ENCODE measurements at regions not wholly inside any gene's neighbourhood (a gene's known extent, or its start where the extent isn't known, plus 50 kb on each side); places are given as distances from the start of the nearest gene placed in this dataset.
A peak's percentile ranks its signal among the peaks of the same experiment; 100 is the strongest.
"Not testable (repeated sequence)": the region's sequence is repeated elsewhere in the genome, so short reads cannot be mapped to it uniquely, and the experiment has no call there.

DNA sequence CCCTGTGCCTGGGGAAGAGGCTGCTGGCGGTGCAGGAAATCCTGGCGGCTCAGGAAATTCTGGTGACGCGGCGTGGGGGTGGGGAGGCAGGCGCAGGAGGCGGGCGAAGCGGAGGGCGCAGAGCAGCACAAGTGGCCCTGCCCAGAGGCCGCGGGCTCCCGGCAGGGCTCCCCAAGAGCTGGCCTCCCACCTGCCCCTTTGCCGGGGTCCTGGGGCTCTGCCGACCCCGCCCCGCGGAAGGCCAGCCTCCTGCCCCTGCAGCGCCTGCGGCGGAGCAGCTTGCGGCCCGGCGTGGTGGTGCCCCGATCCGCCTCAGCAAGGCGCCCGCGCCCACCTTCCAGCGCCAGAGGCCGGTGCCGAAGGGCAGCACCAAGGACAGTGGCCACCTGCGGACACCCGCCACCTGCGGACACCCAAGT, 100.2 kb upstream of the OR4C13 start:
- intact Hi-C loops (cut with DNase I), result no loop called here
- Histone ChIP-seq H3K36me3 (ENCODE audit: control insufficient read depth in 2 of 3, insufficient read depth in 3 of 3, low read length in 3 of 3) (no peaks in the 10 kb centered on the region), H3K4me1 (ENCODE audit: control insufficient read depth in 2 of 3, insufficient read depth in 2 of 3, low read depth in 1 of 3, low read length in 3 of 3) (no peaks in the 10 kb centered on the region), H3K9ac (ENCODE audit: low read length in 3 of 3) (no peak overlapping the region), H3K9me3 (ENCODE audit: control insufficient read depth in 2 of 3, insufficient read depth in 1 of 3, low read length in 3 of 3) (no peaks in the 10 kb centered on the region), H3K27ac (ENCODE audit: low read depth in 2 of 2, low read length in 2 of 2) (no peak overlapping the region), H3K4me3 (ENCODE audit: low read length in 3 of 3) (no peak overlapping the region), H3K27me3 (ENCODE audit: control insufficient read depth, insufficient read depth, low read length) (no peaks in the 10 kb centered on the region)
- no peak for FAIRE-seq
- no peak for DNase-seq
- TF ChIP-seq, protein P1, sequence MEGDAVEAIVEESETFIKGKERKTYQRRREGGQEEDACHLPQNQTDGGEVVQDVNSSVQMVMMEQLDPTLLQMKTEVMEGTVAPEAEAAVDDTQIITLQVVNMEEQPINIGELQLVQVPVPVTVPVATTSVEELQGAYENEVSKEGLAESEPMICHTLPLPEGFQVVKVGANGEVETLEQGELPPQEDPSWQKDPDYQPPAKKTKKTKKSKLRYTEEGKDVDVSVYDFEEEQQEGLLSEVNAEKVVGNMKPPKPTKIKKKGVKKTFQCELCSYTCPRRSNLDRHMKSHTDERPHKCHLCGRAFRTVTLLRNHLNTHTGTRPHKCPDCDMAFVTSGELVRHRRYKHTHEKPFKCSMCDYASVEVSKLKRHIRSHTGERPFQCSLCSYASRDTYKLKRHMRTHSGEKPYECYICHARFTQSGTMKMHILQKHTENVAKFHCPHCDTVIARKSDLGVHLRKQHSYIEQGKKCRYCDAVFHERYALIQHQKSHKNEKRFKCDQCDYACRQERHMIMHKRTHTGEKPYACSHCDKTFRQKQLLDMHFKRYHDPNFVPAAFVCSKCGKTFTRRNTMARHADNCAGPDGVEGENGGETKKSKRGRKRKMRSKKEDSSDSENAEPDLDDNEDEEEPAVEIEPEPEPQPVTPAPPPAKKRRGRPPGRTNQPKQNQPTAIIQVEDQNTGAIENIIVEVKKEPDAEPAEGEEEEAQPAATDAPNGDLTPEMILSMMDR (IDR thresholded peaks at IDR 0.05; ENCODE audit: borderline replicate concordance, extremely low read depth, insufficient read depth), result no peak

DNA sequence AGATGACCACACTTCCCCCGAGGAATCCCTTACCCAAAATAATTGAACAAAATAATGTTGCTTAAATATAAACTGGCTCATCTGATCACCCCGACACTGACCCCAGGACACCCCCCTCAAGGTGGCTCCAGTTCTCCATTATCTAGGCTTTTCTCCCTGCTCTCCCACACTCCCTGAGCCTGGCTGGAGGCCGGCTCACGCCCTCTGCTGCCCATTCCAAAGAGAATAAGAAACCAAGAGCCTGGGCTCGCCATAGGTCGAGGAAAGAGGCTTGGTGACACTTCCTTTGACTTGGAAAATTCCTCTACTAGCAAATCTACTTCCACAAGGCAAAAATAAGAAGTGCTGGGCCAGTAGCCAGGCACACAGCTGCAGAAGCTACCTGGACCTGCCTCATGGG, 63.3 kb upstream of the OR4C13 start:
- H3K9me3 ChIP-seq (ENCODE audit: control insufficient read depth in 2 of 3, insufficient read depth in 1 of 3, low read length in 3 of 3); H3K36me3 ChIP-seq (ENCODE audit: control insufficient read depth in 2 of 3, insufficient read depth in 3 of 3, low read length in 3 of 3); DNase-seq; intact Hi-C loops (cut with DNase I); H3K27ac ChIP-seq (ENCODE audit: low read depth in 2 of 2, low read length in 2 of 2); H3K4me1 ChIP-seq (ENCODE audit: control insufficient read depth in 2 of 3, insufficient read depth in 2 of 3, low read depth in 1 of 3, low read length in 3 of 3); H3K27me3 ChIP-seq (ENCODE audit: control insufficient read depth, insufficient read depth, low read length); FAIRE-seq; H3K9ac ChIP-seq (ENCODE audit: low read length in 3 of 3); H3K4me3 ChIP-seq (ENCODE audit: low read length in 3 of 3): not testable (repeated sequence)

DNA sequence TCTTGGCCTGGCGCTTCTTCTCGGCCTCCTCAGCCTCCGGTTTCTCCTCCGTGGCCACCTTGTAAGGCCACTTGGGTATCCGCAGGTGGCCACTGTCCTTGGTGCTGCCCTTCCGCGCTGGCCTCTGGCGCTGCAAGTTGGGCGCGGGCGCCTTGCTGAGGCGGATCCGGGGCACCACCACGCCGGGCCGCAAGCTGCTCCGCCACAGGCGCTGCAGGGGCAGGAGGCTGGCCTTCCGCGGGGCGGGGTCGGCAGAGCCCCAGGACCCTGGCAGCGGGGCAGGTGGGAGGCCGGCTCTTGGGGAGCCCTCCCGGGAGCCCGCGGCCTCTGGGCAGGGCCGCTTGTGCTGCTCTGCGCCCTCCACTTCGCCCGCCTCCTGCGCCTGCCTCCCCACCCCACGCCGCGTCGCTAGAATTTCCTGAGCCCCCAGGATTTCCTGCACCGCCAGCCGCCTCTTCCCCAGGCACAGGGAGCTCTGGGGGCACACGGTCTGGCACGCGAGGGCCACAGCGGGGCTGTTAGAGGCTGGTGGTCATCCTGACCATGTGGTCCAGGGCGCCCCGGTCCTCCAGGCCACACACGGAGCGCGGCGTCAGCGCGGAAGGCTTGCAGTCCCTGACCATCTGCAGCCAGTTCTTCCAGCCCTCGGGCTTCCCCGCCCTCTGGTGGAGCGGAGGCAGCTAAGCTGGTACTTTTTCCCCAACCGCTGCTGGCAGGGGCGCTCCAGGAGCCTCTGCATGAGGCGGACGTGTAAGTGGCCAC, 60.1 kb upstream of the OR4C13 start:
- H3K4me3 ChIP-seq (ENCODE audit: low read length in 3 of 3); H3K27me3 ChIP-seq (ENCODE audit: control insufficient read depth, insufficient read depth, low read length); FAIRE-seq; H3K36me3 ChIP-seq (ENCODE audit: control insufficient read depth in 2 of 3, insufficient read depth in 3 of 3, low read length in 3 of 3); H3K4me1 ChIP-seq (ENCODE audit: control insufficient read depth in 2 of 3, insufficient read depth in 2 of 3, low read depth in 1 of 3, low read length in 3 of 3); H3K9ac ChIP-seq (ENCODE audit: low read length in 3 of 3); H3K9me3 ChIP-seq (ENCODE audit: control insufficient read depth in 2 of 3, insufficient read depth in 1 of 3, low read length in 3 of 3); intact Hi-C loops (cut with DNase I); H3K27ac ChIP-seq (ENCODE audit: low read depth in 2 of 2, low read length in 2 of 2): not testable (repeated sequence)
- peak in 1 of 5 donors; percentile 59 for DNase-seq

DNA sequence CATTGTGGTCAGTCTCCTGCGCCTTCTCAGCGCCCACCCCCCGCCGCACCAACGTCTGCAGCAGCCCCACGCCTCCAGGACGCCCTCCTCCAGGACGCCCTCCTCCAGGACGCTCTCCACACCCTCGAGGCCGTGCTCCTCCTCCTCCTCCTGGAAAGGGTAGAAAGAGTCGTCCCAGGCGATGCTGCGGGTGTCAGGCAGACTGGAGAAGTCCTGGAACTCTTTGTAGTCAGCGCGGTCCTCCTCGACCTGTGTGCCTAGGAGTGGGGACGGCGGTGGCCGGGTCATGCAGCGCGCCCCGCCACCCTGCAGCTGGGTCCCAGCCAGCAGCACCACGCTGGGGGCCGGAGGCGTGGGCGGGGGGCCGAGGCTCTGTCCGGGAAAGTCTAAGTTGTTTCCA, 58.7 kb upstream of the OR4C13 start:
- H3K9ac ChIP-seq (ENCODE audit: low read length in 3 of 3); H3K4me1 ChIP-seq (ENCODE audit: control insufficient read depth in 2 of 3, insufficient read depth in 2 of 3, low read depth in 1 of 3, low read length in 3 of 3); FAIRE-seq; H3K27ac ChIP-seq (ENCODE audit: low read depth in 2 of 2, low read length in 2 of 2); H3K9me3 ChIP-seq (ENCODE audit: control insufficient read depth in 2 of 3, insufficient read depth in 1 of 3, low read length in 3 of 3); H3K4me3 ChIP-seq (ENCODE audit: low read length in 3 of 3); H3K27me3 ChIP-seq (ENCODE audit: control insufficient read depth, insufficient read depth, low read length); H3K36me3 ChIP-seq (ENCODE audit: control insufficient read depth in 2 of 3, insufficient read depth in 3 of 3, low read length in 3 of 3); intact Hi-C loops (cut with DNase I): not testable (repeated sequence)
- peak in 1 of 5 donors; percentile 36 for DNase-seq
